GM18870 (cell line): ENCODE measurements at regions not wholly inside any gene's neighbourhood (a gene's known extent, or its start where the extent isn't known, plus 50 kb on each side); places are given as distances from the start of the nearest gene placed in this dataset.

Experiments
- ATAC-seq: cut with Tn5 transposase; IDR thresholded peaks from one replicate; pipeline ENCODE4 v1.9.1; 2021; ENCODE audit warnings: moderate library complexity; ENCODE audit not compliant: unreplicated experiment

- ATAC-seq: no peak
Measured at GRCh38 chr1:208879022-208879421, 634.8 kb upstream of the PLXNA2 start.

GRCh38 chr1:208880433-208881100 lies 636.4 kb upstream of the PLXNA2 start:
- ATAC-seq: no peak

- no peak for ATAC-seq
Measured at GRCh38 chr1:208885060-208885459, 640.9 kb upstream of the PLXNA2 start.

- no peak for ATAC-seq
Measured at GRCh38 chr1:208885650-208886049, 641.5 kb upstream of the PLXNA2 start.

- ATAC-seq: no peak
Measured at GRCh38 chr1:208888376-208888775, 644.2 kb upstream of the PLXNA2 start.

GRCh38 chr1:208892147-208892546 lies 648.0 kb upstream of the PLXNA2 start:
- no peak for ATAC-seq

- no peak for ATAC-seq
Measured at GRCh38 chr1:208893251-208893650, 649.1 kb upstream of the PLXNA2 start.

GRCh38 chr1:208895181-208895580 lies 651.0 kb upstream of the PLXNA2 start:
- ATAC-seq: no peak

- no peak for ATAC-seq
Measured at GRCh38 chr1:208895820-208896219, 651.6 kb upstream of the PLXNA2 start.

GRCh38 chr1:208896768-208897167 lies 652.6 kb upstream of the PLXNA2 start:
- ATAC-seq: no peak

GRCh38 chr1:208899438-208899837 lies 655.3 kb upstream of the PLXNA2 start:
- no peak for ATAC-seq

- no peak for ATAC-seq
Measured at GRCh38 chr1:208903251-208903905, 659.2 kb upstream of the PLXNA2 start.

- no peak for ATAC-seq
Measured at GRCh38 chr1:208907790-208908189, 663.6 kb upstream of the PLXNA2 start.

GRCh38 chr1:208909011-208909984 lies 665.1 kb upstream of the PLXNA2 start:
- ATAC-seq: no peak

- ATAC-seq: no peak
Measured at GRCh38 chr1:208910161-208910560, 666.0 kb upstream of the PLXNA2 start.

- ATAC-seq: no peak
Measured at GRCh38 chr1:208917281-208917680, 666.2 kb upstream of the CAMK1G start.

- ATAC-seq: no peak
Measured at GRCh38 chr1:208917723-208918122, 665.8 kb upstream of the CAMK1G start.

- ATAC-seq: no peak
Measured at GRCh38 chr1:208918160-208918559, 665.4 kb upstream of the CAMK1G start.

GRCh38 chr1:208919371-208919770 lies 664.1 kb upstream of the CAMK1G start:
- no peak for ATAC-seq

GRCh38 chr1:208921259-208921658 lies 662.3 kb upstream of the CAMK1G start:
- no peak for ATAC-seq

GRCh38 chr1:208923456-208923855 lies 660.1 kb upstream of the CAMK1G start:
- ATAC-seq: no peak
